Mesendoderm (in vitro differentiated cells): ENCODE measurements at regions not wholly inside any gene's neighbourhood (a gene's known extent, or its start where the extent isn't known, plus 50 kb on each side); places are given as distances from the start of the nearest gene placed in this dataset.
"Not testable (repeated sequence)": the region's sequence is repeated elsewhere in the genome, so short reads cannot be mapped to it uniquely, and the experiment has no call there.

ENCODE experiments used
- DNase-seq: peaks from one replicate; pipeline ENCODE4 v3.0.0; 2013
- H2AK5ac ChIP-seq: 2 replicates; pipeline ENCODE4 v1.6.1; 2013; ENCODE audit warnings: low read length, inconsistent platforms
- H2BK120ac ChIP-seq: 2 replicates; pipeline ENCODE4 v1.6.1; 2013; ENCODE audit warnings: low read depth, mild to moderate bottlenecking, low read length, moderate library complexity, mixed read lengths
- H2BK15ac ChIP-seq: replicated peaks from 2 replicates; pipeline ENCODE4 v1.6.1; 2013; ENCODE audit warnings: low read depth, mild to moderate bottlenecking, moderate library complexity
- H2BK5ac ChIP-seq: 2 replicates; pipeline ENCODE4 v1.6.1; 2013; ENCODE audit warnings: low read length, inconsistent platforms
- H3K18ac ChIP-seq: 2 replicates; pipeline ENCODE4 v1.6.1; 2013; ENCODE audit warnings: mild to moderate bottlenecking, low read length, mixed read lengths
- H3K23ac ChIP-seq: one replicate; pipeline ENCODE4 v1.6.1; 2013; ENCODE audit warnings: low read length
- H3K27ac ChIP-seq: 2 replicates; pipeline ENCODE4 v1.5.1; 2013; ENCODE audit warnings: low read depth, mild to moderate bottlenecking, inconsistent platforms, low read length, moderate library complexity
- H3K27me3 ChIP-seq: 2 replicates; pipeline ENCODE4 v1.6.1; 2013; ENCODE audit warnings: low read length, control low read depth, mild to moderate bottlenecking, inconsistent platforms; ENCODE audit not compliant: insufficient read depth, poor library complexity
- H3K36me3 ChIP-seq: 2 replicates; pipeline ENCODE4 v1.6.1; 2013; ENCODE audit warnings: low read length, inconsistent platforms; ENCODE audit not compliant: control insufficient read depth, insufficient read depth
- H3K4ac ChIP-seq: one replicate; pipeline ENCODE4 v1.6.1; 2013; ENCODE audit warnings: low read depth, mild to moderate bottlenecking, low read length, moderate library complexity
- H3K4me1 ChIP-seq: 2 replicates; pipeline ENCODE4 v1.6.1; 2013; ENCODE audit warnings: low read depth, low read length, inconsistent platforms; ENCODE audit not compliant: control insufficient read depth
- H3K4me2 ChIP-seq: 2 replicates; pipeline ENCODE4 v1.6.1; 2013; ENCODE audit warnings: low read length
- H3K4me3 ChIP-seq: 2 replicates; pipeline ENCODE4 v1.5.1; 2013; ENCODE audit warnings: mild to moderate bottlenecking, low read length
- H3K56ac ChIP-seq: one replicate; pipeline ENCODE4 v1.6.1; 2013; ENCODE audit warnings: low read length
- H3K79me1 ChIP-seq: 2 replicates; pipeline ENCODE4 v1.6.1; 2013; ENCODE audit warnings: low read length, inconsistent platforms
- H3K79me2 ChIP-seq: 2 replicates; pipeline ENCODE4 v1.6.1; 2013; ENCODE audit warnings: mild to moderate bottlenecking, low read length; ENCODE audit not compliant: control insufficient read depth, insufficient read depth
- H3K9ac ChIP-seq: 2 replicates; pipeline ENCODE4 v1.6.1; 2013; ENCODE audit warnings: low read length, inconsistent platforms
- H4K5ac ChIP-seq: one replicate; pipeline ENCODE4 v1.6.1; 2013; ENCODE audit warnings: low read length
- H4K8ac ChIP-seq: one replicate; pipeline ENCODE4 v1.6.1; 2013; ENCODE audit warnings: low read depth, mild to moderate bottlenecking, control low read depth, low read length, moderate library complexity
- WGBS: extraction: QIAGEN DNeasy Blood & Tissue Kit; methylation state at CpG from one replicate; pipeline ENCODE4 v1.1.7; 2013; ENCODE audit warnings: low lambda C conversion rate, missing lambda C conversion rate; ENCODE audit not compliant: insufficient coverage; ENCODE audit errors: extremely low coverage; 5-methylcytosine and 5-hydroxymethylcytosine counted together

DNA sequence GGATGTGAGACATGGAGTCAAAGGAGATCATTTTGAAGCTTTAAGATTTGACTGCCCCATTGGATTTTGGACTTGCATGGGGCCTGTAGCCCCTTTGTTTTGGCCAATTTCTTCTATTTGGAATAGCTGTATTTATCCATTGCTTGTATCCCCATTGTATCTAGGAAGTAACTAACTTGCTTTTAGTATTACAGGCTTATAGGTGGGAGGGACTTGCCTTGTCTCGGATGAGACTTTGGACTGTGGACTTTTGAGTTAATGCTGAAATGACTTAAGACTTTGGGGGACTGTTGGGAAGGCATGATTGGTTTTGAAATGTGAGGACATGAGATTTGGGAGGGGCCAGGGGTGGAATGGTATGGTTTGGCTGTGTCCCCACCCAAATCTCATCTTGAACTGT lies 105.2 kb downstream of the FOXD2 start:
- H3K36me3 ChIP-seq, H3K9ac ChIP-seq, H3K4me2 ChIP-seq, H4K5ac ChIP-seq, H3K4me3 ChIP-seq, H3K79me2 ChIP-seq, H4K8ac ChIP-seq, H3K56ac ChIP-seq, H3K4me1 ChIP-seq, H3K27ac ChIP-seq, H2BK5ac ChIP-seq, H3K27me3 ChIP-seq, H2BK15ac ChIP-seq, DNase-seq, H2AK5ac ChIP-seq, H3K23ac ChIP-seq, H3K4ac ChIP-seq, H3K18ac ChIP-seq, H2BK120ac ChIP-seq, H3K79me1 ChIP-seq: not testable (repeated sequence)
- WGBS, result no CpG with 5 or more reads among the region's 1 CpG

DNA sequence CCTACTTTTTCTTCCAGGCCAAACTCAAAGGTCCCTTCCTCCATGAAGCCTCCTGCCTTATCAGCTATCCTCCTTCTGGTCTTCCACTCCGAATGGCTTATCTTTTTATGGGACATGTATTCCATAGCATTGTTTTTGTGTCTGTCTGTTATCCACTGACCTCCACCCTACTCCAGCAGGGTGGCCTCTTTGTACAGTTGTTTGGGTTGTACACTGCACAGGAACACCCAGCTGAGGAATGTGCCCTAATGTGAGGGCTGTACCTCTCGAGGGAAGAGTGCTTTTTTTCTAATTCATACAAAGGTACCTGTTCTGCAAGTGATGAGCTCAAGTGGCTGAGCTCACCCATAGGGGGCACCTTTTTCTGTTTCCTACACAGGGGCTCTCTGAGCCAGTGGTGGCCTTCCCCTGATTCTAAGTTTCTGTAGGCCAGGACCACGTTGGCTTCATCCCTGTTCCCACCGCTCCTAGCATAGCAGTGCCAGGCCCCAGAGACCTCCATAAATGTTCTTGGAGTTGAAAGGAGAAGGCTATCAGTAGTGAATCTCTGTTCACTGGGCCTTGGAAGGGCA lies 108.2 kb downstream of the FOXD2 start:
- H4K8ac ChIP-seq, result no peak overlapping the region
- no CpG with 5 or more reads among the region's 4 CpGs for WGBS

DNA sequence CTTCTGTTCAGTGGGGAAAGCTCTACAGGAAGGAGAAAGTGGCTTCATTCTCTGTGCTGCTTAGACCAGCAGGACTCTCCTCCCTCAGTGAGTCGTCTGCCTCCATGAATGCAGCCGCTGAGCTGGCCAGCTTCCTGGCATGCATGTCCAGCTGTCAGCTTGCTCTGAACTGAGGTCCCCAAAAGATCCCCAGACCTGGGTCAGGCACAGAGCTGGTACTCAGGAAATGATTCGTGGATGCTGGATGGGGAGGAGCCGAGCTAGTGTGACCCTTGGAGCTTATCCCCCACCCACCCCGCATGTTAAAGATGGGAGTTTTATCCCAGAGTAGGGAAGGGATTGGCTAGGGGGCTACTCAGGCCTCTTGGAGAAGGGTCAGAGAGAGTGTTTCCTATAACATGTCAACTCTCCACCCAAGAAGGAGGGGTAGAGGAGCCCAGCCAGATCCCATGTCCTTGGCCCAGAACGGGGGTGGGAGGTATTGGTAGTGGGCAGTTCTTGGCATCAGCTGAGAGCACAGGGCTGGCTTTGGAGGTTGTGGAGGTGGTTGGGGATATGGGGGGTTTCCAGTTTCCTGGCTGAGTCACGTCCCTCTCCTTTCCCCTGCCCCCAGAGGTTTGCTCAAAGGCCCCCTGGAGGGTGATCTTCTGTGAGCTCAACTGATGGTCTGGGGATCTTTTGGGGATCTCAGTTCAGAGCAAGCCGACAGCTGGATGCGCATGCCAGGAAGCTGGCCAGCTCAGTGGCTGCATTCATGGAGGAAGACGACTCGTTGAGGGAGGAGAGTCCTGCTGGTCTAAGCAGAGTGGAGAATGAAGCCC lies 110.1 kb downstream of the FOXD2 start:
- no peak overlapping the region for H3K23ac ChIP-seq
- H3K4me3 ChIP-seq, result no peak overlapping the region
- no peak overlapping the region for H2BK15ac ChIP-seq
- H3K4ac ChIP-seq, result no peak overlapping the region
- H3K36me3 ChIP-seq, result no peaks in the 10 kb centered on the region
- H3K56ac ChIP-seq, result peak overlapping the region; percentile 35
- no peak overlapping the region for H2BK120ac ChIP-seq
- H3K27me3 ChIP-seq, result no peaks in the 10 kb centered on the region
- no peak overlapping the region for H3K9ac ChIP-seq
- no peak overlapping the region for H3K4me2 ChIP-seq
- H2AK5ac ChIP-seq, result no peak overlapping the region
- no peak for DNase-seq
- H2BK5ac ChIP-seq, result no peak overlapping the region
- H3K18ac ChIP-seq, result no peak overlapping the region
- no CpG with 5 or more reads among the region's 11 CpGs for WGBS
- H3K79me2 ChIP-seq, result no peaks in the 10 kb centered on the region
- H4K5ac ChIP-seq, result no peak overlapping the region
- H3K4me1 ChIP-seq, result peaks cover 2% of the 10 kb centered on the region
- H3K27ac ChIP-seq, result no peak overlapping the region
- H4K8ac ChIP-seq, result no peak overlapping the region
- H3K79me1 ChIP-seq, result no peaks in the 10 kb centered on the region

More for the DNA sequence above, 108.2 kb downstream of the FOXD2 start:
- Histone ChIP-seq H3K79me1 (no peaks in the 10 kb centered on the region), H4K5ac (no peak overlapping the region), H3K4ac (no peak overlapping the region), H3K27me3 (no peaks in the 10 kb centered on the region), H2BK120ac (no peak overlapping the region), H2AK5ac (no peak overlapping the region), H2BK5ac (no peak overlapping the region), H3K4me1 (peaks cover 2% of the 10 kb centered on the region), H3K23ac (no peak overlapping the region), H3K4me3 (no peak overlapping the region), H3K27ac (no peak overlapping the region), H3K9ac (no peak overlapping the region), H3K4me2 (no peak overlapping the region), H2BK15ac (no peak overlapping the region), H3K56ac (no peak overlapping the region), H3K18ac (no peak overlapping the region), H3K36me3 (no peaks in the 10 kb centered on the region), H3K79me2 (no peaks in the 10 kb centered on the region)
- DNase-seq, result no peak

DNA sequence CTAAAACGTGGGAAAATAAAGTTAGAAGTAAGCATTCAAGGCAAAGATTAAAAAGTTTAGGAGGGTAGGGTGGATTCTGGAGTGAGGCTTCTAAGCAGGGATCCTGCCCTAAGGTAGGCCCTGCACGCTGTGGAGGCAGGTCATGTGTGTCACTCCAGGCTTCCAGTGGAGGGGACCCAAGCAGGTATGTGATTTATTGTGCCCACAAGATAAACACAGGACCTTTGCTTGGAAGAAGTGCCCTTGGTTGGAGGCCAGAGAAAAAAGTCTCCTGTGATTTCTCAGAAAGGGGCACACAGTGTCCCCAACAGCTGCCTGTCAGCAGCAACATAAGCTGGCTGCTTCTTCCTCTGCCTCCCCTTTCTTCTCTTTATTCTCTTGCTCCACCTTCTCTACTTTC lies 110.8 kb downstream of the FOXD2 start:
- Histone ChIP-seq H3K27ac (no peak overlapping the region), H3K23ac (no peak overlapping the region), H2BK120ac (no peak overlapping the region), H2AK5ac (no peak overlapping the region), H4K5ac (no peak overlapping the region), H3K4me3 (no peak overlapping the region), H3K4ac (no peak overlapping the region), H3K27me3 (no peaks in the 10 kb centered on the region), H2BK15ac (no peak overlapping the region), H3K4me1 (peaks cover 2% of the 10 kb centered on the region), H4K8ac (no peak overlapping the region), H3K4me2 (no peak overlapping the region), H2BK5ac (no peak overlapping the region), H3K9ac (no peak overlapping the region), H3K18ac (no peak overlapping the region), H3K56ac (peak overlapping the region; percentile 20), H3K79me2 (no peaks in the 10 kb centered on the region), H3K79me1 (no peaks in the 10 kb centered on the region), H3K36me3 (no peaks in the 10 kb centered on the region)
- no peak for DNase-seq
- no CpG with 5 or more reads among the region's 2 CpGs for WGBS

DNA sequence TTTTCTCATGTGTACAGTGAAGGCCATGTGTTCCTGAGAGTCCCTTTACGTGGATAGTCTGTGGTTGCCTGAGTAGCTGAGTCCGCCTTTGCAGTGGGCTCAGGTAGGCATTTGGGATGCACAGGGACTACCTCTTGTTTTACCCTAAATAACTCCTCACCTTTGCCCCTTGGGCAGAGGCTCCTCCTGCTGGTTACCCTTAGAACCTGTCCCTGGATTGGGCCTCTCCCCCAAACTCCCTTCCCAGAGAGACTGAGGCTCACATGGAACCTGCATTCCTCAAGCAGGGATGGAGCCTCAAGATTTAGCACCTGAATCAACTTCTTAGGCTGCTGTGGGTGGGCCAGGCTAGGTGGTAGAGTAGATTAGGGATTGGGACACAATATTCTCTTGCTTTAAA lies 111.7 kb downstream of the FOXD2 start:
- Histone ChIP-seq H3K4ac (no peak overlapping the region), H3K79me2 (no peaks in the 10 kb centered on the region), H2AK5ac (no peak overlapping the region), H3K27me3 (no peaks in the 10 kb centered on the region), H3K27ac (no peak overlapping the region), H2BK5ac (no peak overlapping the region), H2BK15ac (no peak overlapping the region), H3K4me2 (no peak overlapping the region), H3K23ac (no peak overlapping the region), H3K4me1 (peaks cover 2% of the 10 kb centered on the region), H3K9ac (no peak overlapping the region), H2BK120ac (no peak overlapping the region), H3K4me3 (no peak overlapping the region), H3K56ac (no peak overlapping the region), H4K8ac (no peak overlapping the region), H3K36me3 (no peaks in the 10 kb centered on the region), H3K79me1 (no peaks in the 10 kb centered on the region), H3K18ac (no peak overlapping the region), H4K5ac (no peak overlapping the region)
- no peak for DNase-seq
- no CpG with 5 or more reads among the region's 2 CpGs for WGBS
